H1 (cell line): ENCODE measurements at regions not wholly inside any gene's neighbourhood (a gene's known extent, or its start where the extent isn't known, plus 50 kb on each side); places are given as distances from the start of the nearest gene placed in this dataset.

ENCODE experiments used
- CTCF ChIA-PET: fragments of 300-600 bp; sonication (Branson Sonifier 250); formaldehyde crosslinking; loops from one replicate; lab custom pipeline; 2021; ENCODE audit not compliant: partially characterized antibody; lab: Charles Lee
- POLR2A ChIA-PET: fragments of 300-600 bp; sonication (Branson Sonifier 250); formaldehyde crosslinking; loops from one replicate; lab custom pipeline; 2021; ENCODE audit warnings: inconsistent platforms; ENCODE audit not compliant: partially characterized antibody; lab: Charles Lee
- DNase-seq, 2 experiments: peaks; one replicate each; pipeline versions ENCODE4 v3.0.0 to v3.0.0-alpha.2; 2010 to 2022; ENCODE audit warnings: low spot score in 2 of 2, low read depth in 1 of 2, mixed read lengths in 1 of 2
- FAIRE-seq: peaks from 2 replicates; lab custom pipeline; 2011; peaks lifted over from hg19 to GRCh38; lab: Jason Lieb, UNC
- H2AFZ ChIP-seq: 2 replicates; pipeline ENCODE4 v1.8.1; 2012; ENCODE audit warnings: low read length, inconsistent platforms
- H2AK5ac ChIP-seq: 2 replicates; pipeline ENCODE4 v1.6.1; 2013; ENCODE audit warnings: low read depth, low read length
- H2BK120ac ChIP-seq: replicated peaks from 2 replicates; pipeline ENCODE3; 2013; ENCODE audit warnings: low read depth, low read length, inconsistent platforms
- H2BK12ac ChIP-seq: 2 replicates; pipeline ENCODE4 v1.6.1; 2013; ENCODE audit warnings: low read depth, low read length
- H2BK15ac ChIP-seq: 2 replicates; pipeline ENCODE4 v1.6.1; 2013; ENCODE audit warnings: low read length
- H2BK20ac ChIP-seq: 2 replicates; pipeline ENCODE4 v1.6.1; 2013; ENCODE audit warnings: low read length
- H2BK5ac ChIP-seq: 2 replicates; pipeline ENCODE4 v1.6.1; 2013; ENCODE audit warnings: low read depth, low read length
- H3K14ac ChIP-seq: 2 replicates; pipeline ENCODE4 v1.6.1; 2013; ENCODE audit warnings: inconsistent platforms; ENCODE audit not compliant: insufficient read length
- H3K18ac ChIP-seq: 2 replicates; pipeline ENCODE4 v1.6.1; 2013; ENCODE audit warnings: low read length; ENCODE audit errors: extremely low read depth
- H3K23ac ChIP-seq: 2 replicates; pipeline ENCODE4 v1.6.1; 2013; ENCODE audit warnings: inconsistent platforms; ENCODE audit not compliant: insufficient read length
- H3K23me2 ChIP-seq: 2 replicates; pipeline ENCODE4 v1.6.1; 2013; ENCODE audit warnings: low read depth, low read length
- H3K27ac ChIP-seq: 2 replicates; pipeline ENCODE4 v1.6.1; 2011; ENCODE audit warnings: low read depth, low read length, inconsistent platforms
- H3K27me3 ChIP-seq, 4 experiments: replicated peaks in 1 of 4; 1 replicate in 1 of 4; 2 replicates in 3 of 4; pipeline versions ENCODE4 v1.6.1 to v1.8.1; 2011 to 2013; ENCODE audit warnings: low read length in 3 of 4, mild to moderate bottlenecking in 3 of 4, inconsistent platforms in 2 of 4, mixed read lengths in 2 of 4, moderate library complexity in 1 of 4; ENCODE audit not compliant: control insufficient read depth in 3 of 4, insufficient read depth in 3 of 4; ENCODE audit errors: extremely low read depth in 1 of 4
- H3K36me3 ChIP-seq, 4 experiments: 2 replicates each; pipeline versions ENCODE4 v1.6.1 to v1.8.1; 2011 to 2013; ENCODE audit warnings: mild to moderate bottlenecking in 4 of 4, low read length in 3 of 4, moderate library complexity in 2 of 4, control low read depth in 1 of 4, inconsistent platforms in 1 of 4; ENCODE audit not compliant: insufficient read depth in 4 of 4, control insufficient read depth in 2 of 4
- H3K4ac ChIP-seq: replicated peaks from 2 replicates; pipeline ENCODE3; 2013; ENCODE audit warnings: low read length, low read depth, mixed read lengths, inconsistent platforms; ENCODE audit not compliant: insufficient read length
- H3K4me1 ChIP-seq, 4 experiments: replicated peaks in 1 of 4; 1 replicate in 1 of 4; 2 replicates in 3 of 4; pipeline versions ENCODE4 v1.6.1 to v1.8.1; 2011 to 2013; ENCODE audit warnings: low read length in 3 of 4, inconsistent platforms in 2 of 4, mixed read lengths in 1 of 4; ENCODE audit not compliant: insufficient read depth in 4 of 4, control insufficient read depth in 3 of 4
- H3K4me2 ChIP-seq, 2 experiments: 2 replicates each; pipeline versions ENCODE4 v1.6.1 to v1.8.1; 2011 to 2013; ENCODE audit warnings: low read depth in 2 of 2, low read length in 2 of 2, control low read depth in 1 of 2, inconsistent platforms in 1 of 2, mild to moderate bottlenecking in 1 of 2; ENCODE audit not compliant: insufficient read depth in 1 of 2
- H3K4me3 ChIP-seq, 4 experiments: fragments of 200-600, 300-600 bp in 1 of 4; sonication (generic), shearing (Covaris generic), sonication (Bioruptor Twin) in 1 of 4; 2 replicates each; pipeline versions ENCODE4 v1.5.1 to v1.8.1; 2011 to 2016; ENCODE audit warnings: low read length in 4 of 4, low read depth in 3 of 4, control low read depth in 2 of 4, inconsistent platforms in 2 of 4, mild to moderate bottlenecking in 2 of 4, mixed read lengths in 1 of 4, moderate library complexity in 1 of 4; ENCODE audit not compliant: insufficient read depth in 2 of 4; ENCODE audit errors: extremely low read depth in 1 of 4
- H3K56ac ChIP-seq: replicated peaks from 2 replicates; pipeline ENCODE3; 2013; ENCODE audit warnings: low read depth, mild to moderate bottlenecking, mixed read lengths, low read length, inconsistent platforms; ENCODE audit not compliant: insufficient read length
- H3K79me1 ChIP-seq: 2 replicates; pipeline ENCODE4 v1.6.1; 2013; ENCODE audit warnings: low read depth, low read length, control low read depth
- H3K79me2 ChIP-seq, 2 experiments: 2 replicates each; pipeline versions ENCODE4 v1.6.1 to v1.8.1; 2012 to 2013; ENCODE audit warnings: low read length in 2 of 2, mild to moderate bottlenecking in 2 of 2, inconsistent platforms in 1 of 2; ENCODE audit not compliant: insufficient read depth in 2 of 2, control insufficient read depth in 1 of 2
- H3K9ac ChIP-seq, 4 experiments: replicated peaks in 1 of 4; 1 replicate in 1 of 4; 2 replicates in 3 of 4; pipeline versions ENCODE4 v1.6.1 to v1.8.1; 2011 to 2013; ENCODE audit warnings: low read depth in 3 of 4, low read length in 3 of 4, control low read depth in 2 of 4, mild to moderate bottlenecking in 2 of 4, moderate library complexity in 2 of 4, inconsistent platforms in 1 of 4; ENCODE audit errors: extremely low read depth in 1 of 4
- H3K9me3 ChIP-seq, 2 experiments: 2 replicates each; pipeline versions ENCODE4 v1.6.1 to v1.8.1; 2012 to 2013; ENCODE audit warnings: mild to moderate bottlenecking in 2 of 2, moderate library complexity in 2 of 2, control low read depth in 1 of 2, inconsistent platforms in 1 of 2, low read depth in 1 of 2, low read length in 1 of 2, mixed read lengths in 1 of 2; ENCODE audit not compliant: insufficient read depth in 2 of 2
- H4K20me1 ChIP-seq, 2 experiments: replicated peaks in 1 of 2; 2 replicates each; pipeline versions ENCODE3 to v1.8.1; 2011 to 2013; ENCODE audit warnings: inconsistent platforms in 2 of 2, low read length in 2 of 2, mild to moderate bottlenecking in 1 of 2; ENCODE audit not compliant: insufficient read depth in 2 of 2, control insufficient read depth in 1 of 2
- H4K5ac ChIP-seq: 2 replicates; pipeline ENCODE4 v1.6.1; 2013; ENCODE audit warnings: low read length, low read depth, mixed read lengths, inconsistent platforms; ENCODE audit not compliant: insufficient read length
- H4K8ac ChIP-seq: 2 replicates; pipeline ENCODE4 v1.8.0; 2013; ENCODE audit warnings: mild to moderate bottlenecking, moderate library complexity, low read length, inconsistent platforms; ENCODE audit not compliant: insufficient read depth; ENCODE audit errors: extremely low read depth
- H4K91ac ChIP-seq: replicated peaks from 2 replicates; pipeline ENCODE3; 2013; ENCODE audit warnings: low read length, mixed read lengths, inconsistent platforms; ENCODE audit not compliant: insufficient read length
- ASH2L ChIP-seq: fragments of 200-600, 300-600 bp; sonication (generic); IDR thresholded peaks from one replicate; pipeline ENCODE4 v1.7.1; 2017; ENCODE audit warnings: low read length
- CEBPB ChIP-seq: IDR thresholded peaks from 2 replicates; pipeline ENCODE4 v1.6.1; 2012; ENCODE audit warnings: low read depth, low read length
- EP300 ChIP-seq, 2 experiments: IDR thresholded peaks; 1 replicate in 1 of 2; 2 replicates in 1 of 2; pipeline ENCODE4 v1.6.1; 2011 to 2012; ENCODE audit warnings: low read depth in 2 of 2, low read length in 2 of 2, mild to moderate bottlenecking in 2 of 2, borderline replicate concordance in 1 of 2, inconsistent platforms in 1 of 2, moderate library complexity in 1 of 2
- POLR2AphosphoS5 ChIP-seq: IDR thresholded peaks from 2 replicates; pipeline ENCODE4 v1.6.1; 2011; ENCODE audit warnings: low read depth, low read length
- RXRA ChIP-seq: IDR thresholded peaks from 2 replicates; pipeline ENCODE4 v1.6.1; 2011; ENCODE audit warnings: low read depth, mild to moderate bottlenecking, low read length, moderate library complexity; ENCODE audit not compliant: insufficient read depth
- SAP30 ChIP-seq: fragments of 300-600 bp; sonication (generic); IDR thresholded peaks from 2 replicates; pipeline ENCODE4 v1.7.1; 2012; ENCODE audit warnings: low read length, moderate library complexity, mild to moderate bottlenecking, inconsistent platforms; ENCODE audit not compliant: insufficient read depth, insufficient replicate concordance
- SP4 ChIP-seq: IDR thresholded peaks from 2 replicates; pipeline ENCODE4 v1.6.1; 2012; ENCODE audit warnings: low read length, inconsistent platforms
- SRF ChIP-seq: IDR thresholded peaks from 2 replicates; pipeline ENCODE4 v1.6.1; 2011; ENCODE audit warnings: mild to moderate bottlenecking, low read depth, low read length, moderate library complexity
- YY1 ChIP-seq: IDR thresholded peaks from 2 replicates; pipeline ENCODE4 v1.6.1; 2011; ENCODE audit warnings: low read depth, mild to moderate bottlenecking, low read length
- WGBS, 2 experiments: shearing (Covaris generic) in 1 of 2; methylation state at CpG; one replicate each; pipeline versions ENCODE4 v1.1.6 to v1.1.7; 2013 to 2015; ENCODE audit warnings: low lambda C conversion rate in 2 of 2, mixed read lengths in 2 of 2, inconsistent platforms in 1 of 2, low coverage in 1 of 2, missing lambda C conversion rate in 1 of 2; ENCODE audit not compliant: insufficient replicate concordance in 2 of 2, insufficient coverage in 1 of 2, insufficient read length in 1 of 2; ENCODE audit errors: extremely low coverage in 1 of 2, missing lambda C conversion rate in 1 of 2; 5-methylcytosine and 5-hydroxymethylcytosine counted together

DNA sequence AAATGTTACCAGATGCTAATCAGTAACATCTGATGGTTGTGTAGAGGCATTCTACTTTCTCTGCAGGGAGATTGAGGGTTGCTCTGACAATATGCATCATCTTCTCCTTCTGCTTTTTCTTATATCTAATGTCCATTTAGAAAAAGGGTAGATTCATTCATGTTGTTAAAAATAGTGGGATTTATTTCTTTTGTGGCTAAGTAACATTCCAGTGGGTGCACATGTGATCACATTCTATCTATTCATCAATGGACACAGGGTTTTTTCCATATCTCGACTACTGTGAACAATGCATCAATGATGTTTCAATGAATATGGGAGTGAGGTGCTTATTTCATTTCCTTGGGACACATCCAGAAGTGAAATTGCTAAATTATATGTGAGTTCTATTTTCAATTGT lies 103.9 kb downstream of the CRPPA start:
- POLR2A ChIA-PET, result no interaction called here
- H3K9me3 ChIP-seq, result no peaks in the 10 kb centered on the region
- TF ChIP-seq SP4 (no peak), EP300 (IDR thresholded peaks at IDR 0.05; ENCODE audit: borderline replicate concordance in 1 of 2, low read depth in 2 of 2, low read length in 2 of 2) (no peak), ASH2L (no peak), RXRA (no peak), YY1 (no peak), SRF (no peak), SAP30 (no peak), POLR2AphosphoS5 (no peak), CEBPB (no peak)
- no peak overlapping the region for H2BK20ac ChIP-seq
- FAIRE-seq (no peak), DNase-seq (no peak)
- no peak overlapping the region for H4K91ac ChIP-seq
- H3K14ac ChIP-seq, result no peak overlapping the region
- no peak overlapping the region for H3K4me2 ChIP-seq
- no peaks in the 10 kb centered on the region for H4K20me1 ChIP-seq
- no peak overlapping the region for H2BK15ac ChIP-seq
- H4K8ac ChIP-seq, result no peak overlapping the region
- H2AFZ ChIP-seq, result no peak overlapping the region
- H3K36me3 ChIP-seq, result no peaks in the 10 kb centered on the region
- no peak overlapping the region for H2BK12ac ChIP-seq
- H3K4ac ChIP-seq, result no peak overlapping the region
- no peaks in the 10 kb centered on the region for H3K23me2 ChIP-seq
- no peak overlapping the region for H2AK5ac ChIP-seq
- H3K23ac ChIP-seq, result no peak overlapping the region
- no peak overlapping the region for H4K5ac ChIP-seq
- H3K27me3 ChIP-seq, result no peaks in the 10 kb centered on the region
- no peak overlapping the region for H2BK5ac ChIP-seq
- no peak overlapping the region for H3K9ac ChIP-seq
- H3K27ac ChIP-seq, result no peak overlapping the region
- no peaks in the 10 kb centered on the region for H3K4me1 ChIP-seq
- no peak overlapping the region for H3K18ac ChIP-seq
- no peaks in the 10 kb centered on the region for H3K79me1 ChIP-seq
- WGBS, 2 experiments, result 93% methylated on average over 1 of the region's 1 CpG; no CpG with 5 or more reads in 1 of the 2 experiments
- H3K4me3 ChIP-seq, result no peak overlapping the region
- H3K79me2 ChIP-seq, result no peaks in the 10 kb centered on the region
- H2BK120ac ChIP-seq, result no peak overlapping the region
- no peak overlapping the region for H3K56ac ChIP-seq
- CTCF ChIA-PET, result no interaction called here
